ENCODE measurements at regions not wholly inside any gene's neighbourhood (a gene's known extent, or its start where the extent isn't known, plus 50 kb on each side); places are given as distances from the start of the nearest gene placed in this dataset.

- Histone ChIP-seq H3K9me3 (ENCODE audit: control insufficient read depth in 2 of 2, low read length in 2 of 2) (no peaks in the 10 kb centered on the region), H3K4me3 (ENCODE audit: low read depth, low read length) (no peak overlapping the region), H3K27ac (ENCODE audit: insufficient read depth, low read length, poor library complexity, severe bottlenecking) (no peak overlapping the region), H3K4me1 (ENCODE audit: control insufficient read depth, insufficient read depth, low read length, poor library complexity, severe bottlenecking) (peaks cover 12% of the 10 kb centered on the region), H3K36me3 (ENCODE audit: control insufficient read depth, insufficient read depth, low read length) (no peaks in the 10 kb centered on the region), H3K27me3 (ENCODE audit: control insufficient read depth, insufficient read depth, low read length) (no peaks in the 10 kb centered on the region)
- peaks cover 4 to 43% (median 18%) of the 10 kb centered on the region in 4 donors for H3K4me1 Mint-ChIP-seq
- ATAC-seq (ENCODE audit: low read depth in 2 of 2) (no peak), DNase-seq (no peak)
- H3K9me3 Mint-ChIP-seq: peaks cover 0 to 2% (median 0%) of the 10 kb centered on the region in 7 donors
- no peaks in the 10 kb centered on the region for H3K27me3 Mint-ChIP-seq
- peak overlapping the region; percentile 28 to 80 (median 73) for H3K27ac Mint-ChIP-seq
- no peaks in the 10 kb centered on the region for H3K36me3 Mint-ChIP-seq
- peak overlapping the region in 1 of 4 donors; percentile 7 for H3K4me3 Mint-ChIP-seq
Measured at GRCh38 chr15:99440551-99441443, 125.0 kb upstream of the MEF2A start.

DNA sequence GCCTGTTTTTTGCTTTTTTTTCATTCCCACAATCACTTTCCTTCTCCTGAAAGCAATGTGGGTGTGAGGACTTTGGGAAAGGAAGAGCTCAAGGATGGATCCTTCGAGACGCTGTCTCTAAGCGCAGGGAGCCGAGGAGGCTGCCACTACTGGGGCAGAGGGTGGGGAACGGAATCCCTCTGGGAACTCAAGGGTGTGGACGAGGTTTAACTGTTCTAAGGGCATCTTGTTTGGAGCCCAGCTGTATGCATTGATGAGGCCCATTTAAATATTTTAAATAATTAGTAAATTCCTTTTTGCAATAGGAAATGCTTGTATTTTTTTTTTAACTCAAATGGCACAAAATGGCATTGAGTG, 124.4 kb upstream of the MEF2A start:
- Histone ChIP-seq H3K27ac (ENCODE audit: insufficient read depth, low read length, poor library complexity, severe bottlenecking) (no peak overlapping the region), H3K27me3 (ENCODE audit: control insufficient read depth, insufficient read depth, low read length) (no peaks in the 10 kb centered on the region), H3K36me3 (ENCODE audit: control insufficient read depth, insufficient read depth, low read length) (no peaks in the 10 kb centered on the region), H3K4me3 (ENCODE audit: low read depth, low read length) (no peak overlapping the region), H3K4me1 (ENCODE audit: control insufficient read depth, insufficient read depth, low read length, poor library complexity, severe bottlenecking) (peaks cover 12% of the 10 kb centered on the region), H3K9me3 (ENCODE audit: control insufficient read depth in 2 of 2, low read length in 2 of 2) (no peaks in the 10 kb centered on the region)
- no peaks in the 10 kb centered on the region for H3K36me3 Mint-ChIP-seq
- no peaks in the 10 kb centered on the region for H3K27me3 Mint-ChIP-seq
- H3K27ac Mint-ChIP-seq: peak overlapping the region; percentile 28 to 80 (median 73)
- no peak for ATAC-seq (ENCODE audit: low read depth in 2 of 2)
- peaks cover 0 to 2% (median 0%) of the 10 kb centered on the region in 7 donors for H3K9me3 Mint-ChIP-seq
- H3K4me3 Mint-ChIP-seq: peak overlapping the region in 1 of 4 donors; percentile 7
- no peak for DNase-seq
- peaks cover 4 to 43% (median 18%) of the 10 kb centered on the region in 4 donors for H3K4me1 Mint-ChIP-seq

DNA sequence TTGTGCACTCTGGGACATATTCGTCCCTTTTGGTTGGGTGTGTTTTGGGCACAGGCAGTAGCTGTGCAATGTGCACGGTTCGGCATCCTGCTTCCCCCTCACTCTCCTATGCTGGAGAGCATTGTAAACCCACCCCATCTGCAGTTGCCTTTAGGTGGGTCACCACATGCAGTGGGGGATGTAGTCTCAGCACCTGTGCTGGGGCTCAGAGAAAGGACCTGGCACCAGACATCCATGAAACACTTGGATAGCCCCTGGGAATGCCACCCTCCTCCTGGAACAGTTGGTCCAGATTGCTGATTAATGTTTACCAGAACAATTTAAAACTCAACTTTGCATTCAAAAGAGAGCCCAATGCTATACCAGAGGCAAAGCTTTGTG, 123.9 kb upstream of the MEF2A start:
- Histone ChIP-seq H3K4me1 (ENCODE audit: control insufficient read depth, insufficient read depth, low read length, poor library complexity, severe bottlenecking) (peaks cover 12% of the 10 kb centered on the region), H3K27me3 (ENCODE audit: control insufficient read depth, insufficient read depth, low read length) (no peaks in the 10 kb centered on the region), H3K27ac (ENCODE audit: insufficient read depth, low read length, poor library complexity, severe bottlenecking) (no peak overlapping the region), H3K36me3 (ENCODE audit: control insufficient read depth, insufficient read depth, low read length) (no peaks in the 10 kb centered on the region), H3K4me3 (ENCODE audit: low read depth, low read length) (no peak overlapping the region), H3K9me3 (ENCODE audit: control insufficient read depth in 2 of 2, low read length in 2 of 2) (no peaks in the 10 kb centered on the region)
- peak overlapping the region in 1 of 3 donors; percentile 90 for H3K27ac Mint-ChIP-seq
- DNase-seq: no peak
- H3K36me3 Mint-ChIP-seq: no peaks in the 10 kb centered on the region
- ATAC-seq (ENCODE audit: low read depth in 2 of 2): no peak
- no peaks in the 10 kb centered on the region for H3K27me3 Mint-ChIP-seq
- H3K4me3 Mint-ChIP-seq: no peak overlapping the region
- H3K9me3 Mint-ChIP-seq: peaks cover 0 to 2% (median 0%) of the 10 kb centered on the region in 7 donors
- peaks cover 4 to 43% (median 18%) of the 10 kb centered on the region in 4 donors for H3K4me1 Mint-ChIP-seq

GRCh38 chr15:99442252-99442897, 123.4 kb upstream of the MEF2A start:
- H3K4me1 Mint-ChIP-seq: peaks cover 4 to 43% (median 18%) of the 10 kb centered on the region in 4 donors
- Histone ChIP-seq H3K27ac (ENCODE audit: insufficient read depth, low read length, poor library complexity, severe bottlenecking) (no peak overlapping the region), H3K36me3 (ENCODE audit: control insufficient read depth, insufficient read depth, low read length) (no peaks in the 10 kb centered on the region), H3K9me3 (ENCODE audit: control insufficient read depth in 2 of 2, low read length in 2 of 2) (no peaks in the 10 kb centered on the region), H3K27me3 (ENCODE audit: control insufficient read depth, insufficient read depth, low read length) (no peaks in the 10 kb centered on the region), H3K4me3 (ENCODE audit: low read depth, low read length) (no peak overlapping the region), H3K4me1 (ENCODE audit: control insufficient read depth, insufficient read depth, low read length, poor library complexity, severe bottlenecking) (peaks cover 12% of the 10 kb centered on the region)
- H3K9me3 Mint-ChIP-seq: peaks cover 0 to 2% (median 0%) of the 10 kb centered on the region in 7 donors
- peak overlapping the region; percentile 48 to 90 (median 69) for H3K27ac Mint-ChIP-seq
- DNase-seq (no peak), ATAC-seq (ENCODE audit: low read depth in 2 of 2) (no peak)
- no peaks in the 10 kb centered on the region for H3K27me3 Mint-ChIP-seq
- no peaks in the 10 kb centered on the region for H3K36me3 Mint-ChIP-seq
- H3K4me3 Mint-ChIP-seq: peak overlapping the region in 1 of 4 donors; percentile 24

- DNase-seq: no peak
Measured at GRCh38 chr15:99443056-99443756, 122.6 kb upstream of the MEF2A start.

DNA sequence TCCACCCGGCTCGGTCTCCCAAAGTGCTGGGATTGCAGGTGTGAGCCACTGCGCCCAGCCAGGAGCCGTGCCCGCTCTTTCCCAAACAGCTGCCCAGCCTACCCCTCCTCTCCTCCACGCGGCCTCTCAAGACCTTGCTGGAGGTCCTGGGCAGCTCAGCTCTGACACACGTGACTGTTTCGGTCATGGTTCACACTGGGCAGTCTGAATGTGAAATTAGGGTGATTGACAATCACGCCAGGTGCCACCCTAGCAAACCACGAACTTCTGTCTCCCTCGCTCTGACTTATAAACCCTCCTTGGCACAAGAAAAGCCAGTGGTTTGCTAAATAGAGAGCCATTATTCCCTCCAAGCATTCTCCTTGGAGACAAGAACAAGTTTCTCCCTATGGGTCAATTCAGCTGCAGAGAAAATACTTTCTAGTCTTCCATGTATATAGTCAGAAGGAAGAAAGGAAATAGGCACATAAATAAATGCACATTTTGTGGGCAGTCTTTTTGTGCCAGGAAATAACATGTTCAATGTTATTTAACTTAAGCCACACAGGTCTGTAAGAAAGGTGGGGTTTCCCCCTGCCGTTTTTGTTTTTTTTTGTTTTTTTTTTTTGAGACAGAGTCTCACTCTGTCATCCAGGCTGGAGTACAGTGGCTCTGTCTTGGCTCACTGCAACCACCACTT, 121.9 kb upstream of the MEF2A start:
- H3K27me3 ChIP-seq (ENCODE audit: control insufficient read depth, insufficient read depth, low read length): no peaks in the 10 kb centered on the region
- Mint-ChIP-seq H3K9me3 (peaks cover 0 to 2% (median 0%) of the 10 kb centered on the region in 7 donors), H3K27ac (peak overlapping the region; percentile 47 to 95 (median 95)), H3K4me3 (peak overlapping the region; percentile 7 to 64 (median 58)), H3K27me3 (no peaks in the 10 kb centered on the region), H3K36me3 (no peaks in the 10 kb centered on the region), H3K4me1 (peaks cover 4 to 49% (median 21%) of the 10 kb centered on the region in 4 donors)
- ATAC-seq (ENCODE audit: low read depth in 2 of 2): peak; percentile 28 to 72
- peak overlapping the region; percentile 43 for H3K4me3 ChIP-seq (ENCODE audit: low read depth, low read length)
- peak in 2 of 3 donors; percentile 31 to 73 for DNase-seq
- no peak overlapping the region for H3K27ac ChIP-seq (ENCODE audit: insufficient read depth, low read length, poor library complexity, severe bottlenecking)
- H3K4me1 ChIP-seq (ENCODE audit: control insufficient read depth, insufficient read depth, low read length, poor library complexity, severe bottlenecking): peaks cover 12% of the 10 kb centered on the region
- no peaks in the 10 kb centered on the region for H3K36me3 ChIP-seq (ENCODE audit: control insufficient read depth, insufficient read depth, low read length)
- no peaks in the 10 kb centered on the region for H3K9me3 ChIP-seq (ENCODE audit: control insufficient read depth in 2 of 2, low read length in 2 of 2)

More at GRCh38 chr15:99443056-99443756, 122.6 kb upstream of the MEF2A start:
- no peaks in the 10 kb centered on the region for H3K36me3 ChIP-seq (ENCODE audit: control insufficient read depth, insufficient read depth, low read length)
- no peak overlapping the region for H3K4me3 ChIP-seq (ENCODE audit: low read depth, low read length)
- H3K36me3 Mint-ChIP-seq: no peaks in the 10 kb centered on the region
- H3K4me3 Mint-ChIP-seq: peak overlapping the region in 1 of 4 donors; percentile 7
- peaks cover 4 to 49% (median 20%) of the 10 kb centered on the region in 4 donors for H3K4me1 Mint-ChIP-seq
- ATAC-seq (ENCODE audit: low read depth in 2 of 2): no peak
- H3K9me3 ChIP-seq (ENCODE audit: control insufficient read depth in 2 of 2, low read length in 2 of 2): no peaks in the 10 kb centered on the region
- H3K9me3 Mint-ChIP-seq: peaks cover 0 to 2% (median 0%) of the 10 kb centered on the region in 7 donors
- peak overlapping the region; percentile 90 to 95 (median 95) for H3K27ac Mint-ChIP-seq
- H3K27ac ChIP-seq (ENCODE audit: insufficient read depth, low read length, poor library complexity, severe bottlenecking): no peak overlapping the region
- peaks cover 12% of the 10 kb centered on the region for H3K4me1 ChIP-seq (ENCODE audit: control insufficient read depth, insufficient read depth, low read length, poor library complexity, severe bottlenecking)
- H3K27me3 Mint-ChIP-seq: no peaks in the 10 kb centered on the region
- H3K27me3 ChIP-seq (ENCODE audit: control insufficient read depth, insufficient read depth, low read length): no peaks in the 10 kb centered on the region

DNA sequence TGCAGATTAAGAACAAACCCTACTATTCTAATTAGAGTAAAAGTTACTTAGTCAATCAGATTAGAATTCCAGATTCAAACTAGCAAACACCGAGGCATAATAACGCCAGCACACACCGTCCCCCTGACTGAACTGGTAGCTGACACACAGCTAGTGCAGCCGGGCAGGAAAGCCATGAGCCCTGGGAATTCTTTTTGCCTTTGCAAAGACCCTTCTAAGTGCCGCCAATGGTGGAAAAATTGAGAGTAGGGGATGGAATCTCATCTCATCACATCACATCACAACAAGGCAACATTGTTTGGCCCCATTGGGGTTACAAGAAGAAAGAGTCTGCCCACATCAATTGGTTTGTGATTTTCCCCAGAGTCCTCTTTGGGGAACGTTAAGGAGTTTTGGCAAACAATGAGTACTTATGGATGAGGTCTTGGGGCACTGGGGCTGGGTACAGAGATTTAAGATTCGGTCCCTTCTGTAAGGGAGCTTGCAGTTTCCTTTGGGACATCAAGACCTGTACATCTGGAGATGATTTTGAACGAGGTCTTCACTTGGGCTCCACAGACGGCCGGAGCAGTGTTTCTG, 120.4 kb upstream of the MEF2A start:
- H3K36me3 Mint-ChIP-seq: no peaks in the 10 kb centered on the region
- H3K9me3 Mint-ChIP-seq: peaks cover 0 to 2% (median 0%) of the 10 kb centered on the region in 7 donors
- no peak overlapping the region for H3K4me3 Mint-ChIP-seq
- no peak for ATAC-seq (ENCODE audit: low read depth in 2 of 2)
- Histone ChIP-seq H3K4me3 (ENCODE audit: low read depth, low read length) (no peak overlapping the region), H3K27me3 (ENCODE audit: control insufficient read depth, insufficient read depth, low read length) (no peaks in the 10 kb centered on the region), H3K36me3 (ENCODE audit: control insufficient read depth, insufficient read depth, low read length) (no peaks in the 10 kb centered on the region), H3K9me3 (ENCODE audit: control insufficient read depth in 2 of 2, low read length in 2 of 2) (no peaks in the 10 kb centered on the region), H3K27ac (ENCODE audit: insufficient read depth, low read length, poor library complexity, severe bottlenecking) (no peak overlapping the region), H3K4me1 (ENCODE audit: control insufficient read depth, insufficient read depth, low read length, poor library complexity, severe bottlenecking) (peaks cover 15% of the 10 kb centered on the region)
- no peaks in the 10 kb centered on the region for H3K27me3 Mint-ChIP-seq
- no peak for DNase-seq
- peaks cover 4 to 57% (median 27%) of the 10 kb centered on the region in 4 donors for H3K4me1 Mint-ChIP-seq
- H3K27ac Mint-ChIP-seq: peak overlapping the region in 1 of 3 donors; percentile 95

Measured in CD4-positive, CD25-positive, alpha-beta regulatory T cell (primary cell).